ENCODE measurements at regions not wholly inside any gene's neighbourhood (a gene's known extent, or its start where the extent isn't known, plus 50 kb on each side); places are given as distances from the start of the nearest gene placed in this dataset.

DNA sequence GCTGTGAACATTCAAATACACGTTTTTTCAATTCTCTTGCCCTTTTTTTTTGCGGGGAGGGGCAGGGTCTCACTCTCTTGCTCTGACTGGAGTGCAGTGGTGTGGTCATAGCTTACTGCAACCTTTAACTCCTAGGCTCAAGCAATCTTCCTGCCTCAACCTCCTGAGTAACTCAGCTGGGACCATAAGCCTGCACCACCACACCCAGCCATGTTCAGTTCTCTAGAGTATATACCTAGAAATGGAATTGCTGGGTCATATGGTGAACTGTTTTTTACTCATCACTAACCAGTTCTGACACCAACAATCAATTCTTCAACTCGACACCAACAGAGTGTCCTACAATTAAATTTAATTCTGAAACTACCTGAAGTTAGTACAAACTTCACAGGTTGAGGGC lies 85.5 kb upstream of the ZNF169 start:
- Histone ChIP-seq H3K79me2 (ENCODE audit: control insufficient read depth, insufficient read depth, low read length) (peaks cover 78% of the 10 kb centered on the region), H3K4me1 (ENCODE audit: control insufficient read depth, low read depth, low read length) (peaks cover 14% of the 10 kb centered on the region), H2BK120ac (ENCODE audit: low read depth, low read length) (no peak overlapping the region), H4K8ac (ENCODE audit: low read depth, low read length) (no peak overlapping the region), H2BK5ac (ENCODE audit: low read length) (no peak overlapping the region), H3K4ac (ENCODE audit: low read depth, low read length) (no peak overlapping the region), H2AK5ac (ENCODE audit: low read length) (no peak overlapping the region), H3K79me1 (ENCODE audit: low read length) (peaks cover 3% of the 10 kb centered on the region), H3K4me2 (ENCODE audit: low read length) (no peak overlapping the region), H3K9ac (ENCODE audit: low read length) (peak overlapping the region; percentile 3), H4K5ac (ENCODE audit: low read length) (no peak overlapping the region), H3K18ac (ENCODE audit: low read length) (no peak overlapping the region), H3K56ac (ENCODE audit: low read length) (no peak overlapping the region), H2BK15ac (replicated peaks; ENCODE audit: low read depth) (no peak overlapping the region), H3K23ac (ENCODE audit: low read length) (peak overlapping the region; percentile 59), H3K27me3 (ENCODE audit: insufficient read depth, low read length, poor library complexity) (no peaks in the 10 kb centered on the region), H3K27ac (ENCODE audit: low read depth, low read length) (no peak overlapping the region), H3K4me3 (ENCODE audit: low read length) (no peak overlapping the region), H3K36me3 (ENCODE audit: control insufficient read depth, insufficient read depth, low read length) (peaks cover 4% of the 10 kb centered on the region)
- WGBS (ENCODE audit: extremely low coverage, insufficient coverage, low lambda C conversion rate): no CpG with 5 or more reads among the region's 3 CpGs
- no peak for DNase-seq

- H3K9ac ChIP-seq (ENCODE audit: low read length): no peak overlapping the region
- H3K36me3 ChIP-seq (ENCODE audit: control insufficient read depth, insufficient read depth, low read length): peaks cover 4% of the 10 kb centered on the region
- peaks cover 14% of the 10 kb centered on the region for H3K4me1 ChIP-seq (ENCODE audit: control insufficient read depth, low read depth, low read length)
- WGBS (ENCODE audit: extremely low coverage, insufficient coverage, low lambda C conversion rate): no CpG with 5 or more reads among the region's 1 CpG
- no peak overlapping the region for H3K23ac ChIP-seq (ENCODE audit: low read length)
- H3K4me2 ChIP-seq (ENCODE audit: low read length): no peak overlapping the region
- H4K5ac ChIP-seq (ENCODE audit: low read length): no peak overlapping the region
- H2BK5ac ChIP-seq (ENCODE audit: low read length): peak overlapping the region; percentile 23
- H3K27ac ChIP-seq (ENCODE audit: low read depth, low read length): no peak overlapping the region
- no peak overlapping the region for H2BK120ac ChIP-seq (ENCODE audit: low read depth, low read length)
- no peak overlapping the region for H3K4me3 ChIP-seq (ENCODE audit: low read length)
- no peak for DNase-seq
- no peak overlapping the region for H3K18ac ChIP-seq (ENCODE audit: low read length)
- H4K8ac ChIP-seq (ENCODE audit: low read depth, low read length): no peak overlapping the region
- no peak overlapping the region for H2AK5ac ChIP-seq (ENCODE audit: low read length)
- H3K79me1 ChIP-seq (ENCODE audit: low read length): peaks cover 3% of the 10 kb centered on the region
- no peak overlapping the region for H2BK15ac ChIP-seq (replicated peaks; ENCODE audit: low read depth)
- no peak overlapping the region for H3K4ac ChIP-seq (ENCODE audit: low read depth, low read length)
- H3K79me2 ChIP-seq (ENCODE audit: control insufficient read depth, insufficient read depth, low read length): peaks cover 77% of the 10 kb centered on the region
- no peaks in the 10 kb centered on the region for H3K27me3 ChIP-seq (ENCODE audit: insufficient read depth, low read length, poor library complexity)
- peak overlapping the region; percentile 10 for H3K56ac ChIP-seq (ENCODE audit: low read length)
Measured at GRCh38 chr9:94174164-94174563, 84.9 kb upstream of the ZNF169 start.

- peaks cover 7% of the 10 kb centered on the region for H3K79me1 ChIP-seq (ENCODE audit: low read length)
- H3K36me3 ChIP-seq (ENCODE audit: control insufficient read depth, insufficient read depth, low read length): peaks cover 4% of the 10 kb centered on the region
- no peak overlapping the region for H4K8ac ChIP-seq (ENCODE audit: low read depth, low read length)
- peaks cover 14% of the 10 kb centered on the region for H3K4me1 ChIP-seq (ENCODE audit: control insufficient read depth, low read depth, low read length)
- H3K23ac ChIP-seq (ENCODE audit: low read length): no peak overlapping the region
- no peak overlapping the region for H2BK15ac ChIP-seq (replicated peaks; ENCODE audit: low read depth)
- DNase-seq: peak; percentile 57
- no peak overlapping the region for H3K56ac ChIP-seq (ENCODE audit: low read length)
- H4K5ac ChIP-seq (ENCODE audit: low read length): no peak overlapping the region
- H2BK5ac ChIP-seq (ENCODE audit: low read length): no peak overlapping the region
- no CpG with 5 or more reads among the region's 5 CpGs for WGBS (ENCODE audit: extremely low coverage, insufficient coverage, low lambda C conversion rate)
- no peak overlapping the region for H3K18ac ChIP-seq (ENCODE audit: low read length)
- H3K4me2 ChIP-seq (ENCODE audit: low read length): no peak overlapping the region
- no peak overlapping the region for H2AK5ac ChIP-seq (ENCODE audit: low read length)
- no peak overlapping the region for H3K4ac ChIP-seq (ENCODE audit: low read depth, low read length)
- no peaks in the 10 kb centered on the region for H3K27me3 ChIP-seq (ENCODE audit: insufficient read depth, low read length, poor library complexity)
- H3K79me2 ChIP-seq (ENCODE audit: control insufficient read depth, insufficient read depth, low read length): peaks cover 72% of the 10 kb centered on the region
- no peak overlapping the region for H3K4me3 ChIP-seq (ENCODE audit: low read length)
- no peak overlapping the region for H3K27ac ChIP-seq (ENCODE audit: low read depth, low read length)
- H3K9ac ChIP-seq (ENCODE audit: low read length): no peak overlapping the region
- H2BK120ac ChIP-seq (ENCODE audit: low read depth, low read length): no peak overlapping the region
Measured at GRCh38 chr9:94175669-94176068, 83.4 kb upstream of the ZNF169 start.

GRCh38 chr9:94176608-94177007 lies 82.5 kb upstream of the ZNF169 start:
- H3K27me3 ChIP-seq (ENCODE audit: insufficient read depth, low read length, poor library complexity): no peaks in the 10 kb centered on the region
- no peak overlapping the region for H2BK5ac ChIP-seq (ENCODE audit: low read length)
- peaks cover 7% of the 10 kb centered on the region for H3K79me1 ChIP-seq (ENCODE audit: low read length)
- peaks cover 4% of the 10 kb centered on the region for H3K36me3 ChIP-seq (ENCODE audit: control insufficient read depth, insufficient read depth, low read length)
- H3K79me2 ChIP-seq (ENCODE audit: control insufficient read depth, insufficient read depth, low read length): peaks cover 65% of the 10 kb centered on the region
- H3K27ac ChIP-seq (ENCODE audit: low read depth, low read length): no peak overlapping the region
- no peak for DNase-seq
- no peak overlapping the region for H3K23ac ChIP-seq (ENCODE audit: low read length)
- no peak overlapping the region for H3K4me2 ChIP-seq (ENCODE audit: low read length)
- peaks cover 19% of the 10 kb centered on the region for H3K4me1 ChIP-seq (ENCODE audit: control insufficient read depth, low read depth, low read length)
- H2BK120ac ChIP-seq (ENCODE audit: low read depth, low read length): no peak overlapping the region
- H2AK5ac ChIP-seq (ENCODE audit: low read length): no peak overlapping the region
- H2BK15ac ChIP-seq (replicated peaks; ENCODE audit: low read depth): no peak overlapping the region
- H4K5ac ChIP-seq (ENCODE audit: low read length): no peak overlapping the region
- H4K8ac ChIP-seq (ENCODE audit: low read depth, low read length): no peak overlapping the region
- no peak overlapping the region for H3K18ac ChIP-seq (ENCODE audit: low read length)
- no peak overlapping the region for H3K56ac ChIP-seq (ENCODE audit: low read length)
- H3K9ac ChIP-seq (ENCODE audit: low read length): no peak overlapping the region
- H3K4ac ChIP-seq (ENCODE audit: low read depth, low read length): no peak overlapping the region
- no peak overlapping the region for H3K4me3 ChIP-seq (ENCODE audit: low read length)

- Histone ChIP-seq H3K79me2 (ENCODE audit: control insufficient read depth, insufficient read depth, low read length) (peaks cover 43% of the 10 kb centered on the region), H2BK15ac (replicated peaks; ENCODE audit: low read depth) (no peak overlapping the region), H2BK5ac (ENCODE audit: low read length) (no peak overlapping the region), H3K27ac (ENCODE audit: low read depth, low read length) (no peak overlapping the region), H3K9ac (ENCODE audit: low read length) (no peak overlapping the region), H4K8ac (ENCODE audit: low read depth, low read length) (no peak overlapping the region), H4K5ac (ENCODE audit: low read length) (no peak overlapping the region), H3K18ac (ENCODE audit: low read length) (no peak overlapping the region), H3K4ac (ENCODE audit: low read depth, low read length) (no peak overlapping the region), H3K79me1 (ENCODE audit: low read length) (peaks cover 11% of the 10 kb centered on the region), H3K36me3 (ENCODE audit: control insufficient read depth, insufficient read depth, low read length) (peaks cover 2% of the 10 kb centered on the region), H2AK5ac (ENCODE audit: low read length) (no peak overlapping the region), H3K27me3 (ENCODE audit: insufficient read depth, low read length, poor library complexity) (no peaks in the 10 kb centered on the region), H3K4me1 (ENCODE audit: control insufficient read depth, low read depth, low read length) (peaks cover 12% of the 10 kb centered on the region), H2BK120ac (ENCODE audit: low read depth, low read length) (no peak overlapping the region), H3K4me2 (ENCODE audit: low read length) (no peak overlapping the region), H3K23ac (ENCODE audit: low read length) (no peak overlapping the region), H3K56ac (ENCODE audit: low read length) (no peak overlapping the region), H3K4me3 (ENCODE audit: low read length) (no peak overlapping the region)
- no peak for DNase-seq
- WGBS (ENCODE audit: extremely low coverage, insufficient coverage, low lambda C conversion rate): no CpG with 5 or more reads among the region's 2 CpGs
Measured at GRCh38 chr9:94178927-94179326, 80.2 kb upstream of the ZNF169 start.

DNA sequence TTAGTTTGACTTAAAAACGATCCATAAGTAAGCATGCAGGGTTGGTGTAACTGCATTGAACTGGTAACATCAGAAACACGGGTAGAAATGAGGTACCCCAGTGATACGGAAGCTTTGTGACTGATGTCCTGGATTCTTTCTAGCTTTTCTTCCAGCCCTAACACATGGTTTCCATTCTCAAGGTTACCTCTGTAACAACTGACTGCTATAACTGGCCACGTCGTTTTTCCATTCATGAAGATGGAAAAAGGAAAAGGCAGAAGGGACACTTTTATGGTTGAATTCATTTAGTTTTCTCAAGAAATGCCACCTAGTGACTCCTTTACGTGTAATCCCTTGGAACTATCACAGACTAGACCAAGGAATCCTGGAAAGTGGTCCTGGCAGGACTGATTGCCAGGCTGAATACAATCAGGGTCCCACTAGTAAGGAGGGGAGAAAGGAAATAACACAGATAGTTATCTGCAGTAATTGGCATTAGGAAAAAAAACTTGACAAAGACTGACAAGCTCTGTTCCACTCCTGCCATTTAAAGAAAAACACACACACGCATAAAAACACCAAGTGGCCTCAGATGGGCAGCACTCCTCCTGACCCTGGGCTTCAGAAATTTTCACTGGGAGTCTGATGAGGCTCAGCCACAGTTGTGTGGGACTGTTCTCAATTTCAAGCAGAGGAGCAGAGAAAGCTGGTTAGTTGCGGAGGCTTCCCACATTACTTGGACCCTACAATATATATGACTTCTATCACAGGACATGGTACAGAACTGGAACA lies 77.5 kb upstream of the ZNF169 start:
- Histone ChIP-seq H3K79me2 (ENCODE audit: control insufficient read depth, insufficient read depth, low read length) (peaks cover 24% of the 10 kb centered on the region), H3K36me3 (ENCODE audit: control insufficient read depth, insufficient read depth, low read length) (peaks cover under 1% of the 10 kb centered on the region), H3K4me1 (ENCODE audit: control insufficient read depth, low read depth, low read length) (peaks cover 5% of the 10 kb centered on the region), H4K8ac (ENCODE audit: low read depth, low read length) (no peak overlapping the region), H3K23ac (ENCODE audit: low read length) (no peak overlapping the region), H2AK5ac (ENCODE audit: low read length) (no peak overlapping the region), H3K9ac (ENCODE audit: low read length) (peak overlapping the region; percentile 20), H4K5ac (ENCODE audit: low read length) (no peak overlapping the region), H2BK5ac (ENCODE audit: low read length) (no peak overlapping the region), H3K56ac (ENCODE audit: low read length) (no peak overlapping the region), H3K4me3 (ENCODE audit: low read length) (no peak overlapping the region), H3K4ac (ENCODE audit: low read depth, low read length) (no peak overlapping the region), H3K27me3 (ENCODE audit: insufficient read depth, low read length, poor library complexity) (no peaks in the 10 kb centered on the region), H2BK120ac (ENCODE audit: low read depth, low read length) (no peak overlapping the region), H3K27ac (ENCODE audit: low read depth, low read length) (peak overlapping the region; percentile 2), H3K4me2 (ENCODE audit: low read length) (no peak overlapping the region), H2BK15ac (replicated peaks; ENCODE audit: low read depth) (no peak overlapping the region), H3K18ac (ENCODE audit: low read length) (no peak overlapping the region), H3K79me1 (ENCODE audit: low read length) (peaks cover 10% of the 10 kb centered on the region)
- peak; percentile 68 for DNase-seq
- WGBS (ENCODE audit: extremely low coverage, insufficient coverage, low lambda C conversion rate): no CpG with 5 or more reads among the region's 8 CpGs

Measured in mesendoderm (in vitro differentiated cells).